ENCODE measurements at regions not wholly inside any gene's neighbourhood (a gene's known extent, or its start where the extent isn't known, plus 50 kb on each side); places are given as distances from the start of the nearest gene placed in this dataset.
"Not testable (repeated sequence)": the region's sequence is repeated elsewhere in the genome, so short reads cannot be mapped to it uniquely, and the experiment has no call there.

DNA sequence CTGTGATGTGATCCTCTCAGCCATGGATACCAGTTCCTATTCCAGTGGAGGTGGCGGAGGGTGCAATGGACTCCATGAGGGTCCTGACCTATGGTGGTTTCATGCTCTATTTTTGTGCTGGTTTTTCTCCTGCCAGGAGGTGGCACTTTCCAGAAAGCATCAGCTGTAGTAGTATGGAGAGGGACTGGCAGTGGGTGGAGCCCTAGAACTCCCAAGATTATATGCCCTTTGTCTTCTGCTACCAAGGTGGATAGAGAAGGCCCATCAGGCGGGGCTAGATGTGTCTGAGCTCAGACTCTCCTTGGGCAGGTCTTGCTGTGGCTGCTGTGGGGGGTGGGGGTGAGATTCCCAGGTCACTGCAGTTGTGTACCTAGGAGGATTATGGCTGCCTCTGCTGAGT, 104.5 kb upstream of the S1PR3 start:
- DNase-seq: not testable (repeated sequence)

GRCh38 chr9:88889386-88889785, 101.9 kb upstream of the S1PR3 start:
- DNase-seq: no peak

GRCh38 chr9:88890546-88890945, 100.7 kb upstream of the S1PR3 start:
- DNase-seq: no peak

GRCh38 chr9:88891040-88891439, 100.2 kb upstream of the S1PR3 start:
- no peak for DNase-seq

- no peak for DNase-seq
Measured at GRCh38 chr9:88892724-88893123, 98.5 kb upstream of the S1PR3 start.

DNA sequence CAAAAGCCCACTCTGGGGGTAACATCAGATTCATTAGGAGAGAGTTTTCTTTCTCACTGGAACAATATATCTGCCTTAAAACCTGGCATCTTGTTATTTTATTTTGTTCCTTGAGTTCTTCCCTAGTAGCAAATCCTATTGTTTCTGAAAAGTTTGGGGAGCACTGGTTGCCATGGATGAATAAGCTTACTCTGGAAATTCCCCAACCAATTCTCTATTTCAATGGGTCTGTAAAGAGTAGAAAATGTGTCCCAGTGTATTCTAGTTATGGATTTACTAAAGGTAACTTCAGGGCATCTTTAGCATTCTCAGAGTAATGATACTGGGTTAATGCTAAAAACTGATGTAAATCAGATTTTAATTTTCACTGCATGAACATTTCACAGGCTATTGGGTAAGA, 94.2 kb upstream of the S1PR3 start:
- DNase-seq: no peak

- no peak for DNase-seq
Measured at GRCh38 chr9:88898039-88898720, 93.1 kb upstream of the S1PR3 start.

- no peak for DNase-seq
Measured at GRCh38 chr9:88905506-88905905, 85.8 kb upstream of the S1PR3 start.

DNA sequence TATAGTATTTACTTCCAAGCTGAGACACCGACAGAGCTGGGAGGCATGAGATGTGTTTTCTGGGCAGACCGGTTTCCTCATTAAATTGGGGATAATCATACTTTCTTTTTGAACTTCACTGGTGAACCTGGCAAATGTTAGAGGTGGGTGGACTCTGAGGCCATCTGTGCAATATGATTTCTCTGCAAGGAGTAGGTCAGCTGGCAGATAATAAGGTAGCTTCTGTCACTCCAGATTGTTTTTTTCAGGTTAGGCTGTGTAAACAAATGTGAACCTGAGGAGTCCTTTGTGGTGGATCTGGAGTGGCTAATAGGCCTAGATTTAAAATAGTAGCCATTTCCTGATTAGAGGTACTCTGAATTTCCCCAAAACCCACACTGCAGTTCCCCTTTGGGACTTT, 75.4 kb upstream of the S1PR3 start:
- DNase-seq: no peak

DNA sequence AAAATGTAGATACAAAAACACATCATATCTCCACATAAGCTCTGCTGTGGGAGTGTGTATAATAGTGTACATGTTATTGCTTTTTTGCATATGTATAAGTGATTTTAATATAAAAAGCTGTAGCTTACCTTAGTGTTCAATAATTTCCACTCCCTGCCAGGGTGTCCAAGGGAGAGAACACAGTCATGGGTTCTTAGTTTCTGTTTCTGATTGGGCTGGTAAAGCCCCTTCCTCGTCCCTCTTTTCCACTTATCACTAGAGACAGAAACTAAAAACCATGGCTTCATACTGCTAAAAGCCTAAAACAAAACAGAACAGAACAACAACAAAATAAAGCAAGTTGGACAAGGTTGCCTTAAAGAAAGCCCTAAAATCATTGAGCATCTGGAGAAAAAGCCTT, 74.4 kb upstream of the S1PR3 start:
- DNase-seq: no peak

DNA sequence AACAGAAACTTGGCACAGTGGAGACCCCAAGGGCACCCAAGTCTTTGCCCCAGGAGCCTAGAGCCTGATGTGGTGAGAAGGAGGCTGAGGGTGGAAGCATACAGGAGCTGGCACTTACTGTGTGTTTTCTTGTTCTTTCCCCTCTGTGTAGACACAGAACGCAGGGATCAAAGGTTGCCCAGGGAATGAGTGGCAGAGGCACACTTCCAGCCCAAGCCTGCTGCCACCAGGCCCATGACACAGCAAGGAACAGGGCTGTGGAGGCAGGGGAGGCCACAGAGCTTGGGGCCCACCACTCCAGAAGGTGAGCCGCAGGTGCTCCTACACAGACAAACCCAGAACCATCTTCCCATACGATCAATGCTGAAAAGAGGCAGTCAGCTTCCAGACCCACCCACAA, 73.9 kb upstream of the S1PR3 start:
- DNase-seq: no peak

DNA sequence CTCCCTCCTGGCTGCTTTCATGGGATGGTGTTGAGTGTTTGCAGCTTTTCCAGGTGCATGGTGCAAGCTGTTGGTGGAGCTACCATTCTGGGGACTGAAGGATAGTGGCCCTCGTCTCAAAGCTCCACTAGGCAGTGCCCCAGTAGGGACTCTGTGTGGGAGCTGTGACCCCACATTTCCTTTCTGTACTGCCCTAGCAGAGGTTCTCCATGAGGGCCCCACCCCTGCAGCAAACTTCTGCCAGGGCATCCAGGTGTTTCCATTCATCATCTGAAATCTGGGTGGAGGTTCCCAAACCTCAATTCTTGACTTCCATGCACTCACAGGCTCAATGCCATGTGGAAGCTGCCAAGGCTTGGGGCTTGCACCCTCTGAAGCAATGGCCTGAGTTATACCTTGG, 72.7 kb upstream of the S1PR3 start:
- not testable (repeated sequence) for DNase-seq

DNA sequence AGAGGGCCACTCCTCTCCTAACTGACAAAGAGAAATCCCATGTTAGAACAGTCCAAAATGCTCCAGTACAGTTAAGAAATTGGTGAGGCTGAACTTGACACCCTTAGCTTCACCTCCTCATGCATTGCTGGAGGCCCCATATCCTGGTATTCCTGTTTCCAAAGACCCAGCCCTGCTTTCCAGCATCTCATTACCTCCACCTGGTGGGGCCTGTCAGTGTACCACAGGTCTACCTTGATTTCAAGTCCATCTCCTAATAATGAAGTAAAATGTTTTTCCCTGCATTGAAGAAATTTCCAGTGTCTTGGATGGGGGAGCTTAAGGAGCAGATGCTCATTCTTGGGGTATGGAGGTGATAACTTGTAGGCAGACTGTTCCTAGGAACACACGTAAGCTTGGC, 70.6 kb upstream of the S1PR3 start:
- no peak for DNase-seq

GRCh38 chr9:88922091-88922490, 69.2 kb upstream of the S1PR3 start:
- no peak for DNase-seq

DNA sequence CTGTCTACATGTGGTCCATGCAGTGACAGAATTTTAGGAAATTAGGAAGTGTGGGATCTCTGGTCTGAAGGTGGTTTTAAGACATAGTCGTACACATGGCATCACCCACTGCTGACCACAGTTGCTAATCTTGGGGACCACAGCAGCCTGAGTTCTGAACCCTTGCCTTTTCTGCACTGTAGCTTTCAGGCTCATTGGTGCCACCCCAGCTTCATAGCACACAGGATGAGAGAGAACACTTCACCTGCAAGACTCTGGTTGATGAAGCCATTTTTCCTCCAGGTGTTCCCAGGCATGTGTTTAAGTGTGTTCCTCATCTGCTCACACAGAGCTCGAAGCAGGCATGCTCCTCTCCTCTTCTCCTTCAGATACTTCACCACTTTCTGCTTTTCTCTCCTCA, 68.2 kb upstream of the S1PR3 start:
- no peak for DNase-seq

GRCh38 chr9:88923653-88924288, 67.5 kb upstream of the S1PR3 start:
- no peak for DNase-seq

GRCh38 chr9:88925481-88925880, 65.8 kb upstream of the S1PR3 start:
- no peak for DNase-seq

- DNase-seq: no peak
Measured at GRCh38 chr9:88926781-88927505, 64.3 kb upstream of the S1PR3 start.

DNA sequence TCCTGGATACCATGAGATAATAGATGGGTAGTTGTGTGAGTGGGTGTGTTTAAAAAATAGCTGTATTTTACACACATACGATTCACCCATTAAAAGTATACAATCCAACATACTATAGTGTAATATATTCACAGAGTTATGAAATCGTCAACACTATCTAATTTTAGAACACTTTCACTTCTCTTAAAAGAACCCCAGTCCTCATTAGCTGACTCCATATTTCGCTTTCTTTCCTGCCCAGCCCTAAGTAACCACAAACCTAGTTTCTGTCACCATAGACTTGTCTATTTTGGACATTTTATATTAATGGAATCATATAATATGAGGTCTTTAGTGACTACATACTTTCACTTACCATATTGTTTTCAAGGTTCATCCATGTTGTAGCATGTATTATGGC, 63.8 kb upstream of the S1PR3 start:
- no peak for DNase-seq

GRCh38 chr9:88930716-88931115, 60.6 kb upstream of the S1PR3 start:
- no peak for DNase-seq

DNA sequence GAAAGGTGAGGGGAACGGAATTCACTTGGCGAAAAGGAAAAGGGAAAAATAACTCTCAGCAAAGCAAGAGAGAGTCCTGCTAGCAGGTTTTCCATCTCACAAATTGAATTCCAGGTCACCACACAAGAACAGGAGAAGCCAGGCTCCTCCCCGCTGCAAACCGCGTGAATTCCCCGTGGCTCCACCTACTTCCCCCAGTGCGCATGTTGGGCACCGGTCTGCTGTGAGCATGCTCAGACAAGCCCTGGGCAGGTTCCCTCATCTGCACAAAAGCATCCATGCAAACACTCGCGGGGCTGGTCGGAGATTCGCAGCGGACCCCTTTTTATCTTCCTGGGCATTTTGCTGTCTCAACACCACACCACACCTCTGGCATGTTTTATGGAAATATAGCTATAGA, 58.5 kb upstream of the S1PR3 start:
- DNase-seq: peak; percentile 41

DNA sequence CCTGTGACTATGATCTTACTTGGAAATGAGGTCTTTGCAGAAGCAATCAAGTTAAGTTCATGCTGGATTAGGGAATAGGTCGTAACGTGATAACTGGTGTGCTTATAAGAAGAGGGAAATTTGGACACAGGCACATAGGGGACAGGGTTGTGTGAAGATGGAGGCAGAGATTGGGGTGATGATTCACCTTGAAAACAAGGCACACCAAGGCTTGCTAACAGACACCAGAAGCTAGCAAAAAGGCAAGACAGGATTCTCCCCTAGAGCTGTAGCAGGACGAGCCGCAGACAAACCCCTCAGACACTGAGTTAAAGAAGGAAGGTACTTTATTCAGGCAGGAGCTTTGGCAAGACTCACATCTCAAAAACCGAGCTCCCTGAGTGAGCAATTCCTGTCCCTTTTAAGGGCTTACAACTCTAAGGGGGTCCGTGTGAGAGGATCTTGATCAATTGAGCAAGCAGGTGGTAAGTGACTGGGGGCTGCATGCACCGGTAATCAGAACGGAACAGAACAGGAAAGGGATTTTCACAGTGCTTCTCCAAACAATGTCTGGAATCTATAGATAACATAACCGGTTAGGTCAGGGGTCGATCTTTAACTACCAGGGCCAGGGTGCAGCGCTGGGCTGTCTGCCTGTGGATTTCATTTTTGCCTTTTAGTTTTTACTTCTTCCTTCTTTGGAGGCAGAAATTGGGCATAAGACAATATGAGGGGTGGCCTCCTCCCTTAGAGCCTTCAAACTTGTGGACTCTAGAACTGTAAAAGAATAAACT, 57.5 kb upstream of the S1PR3 start:
- DNase-seq: no peak

GRCh38 chr9:88934876-88935535, 56.3 kb upstream of the S1PR3 start:
- no peak for DNase-seq

Data from right hindlimb (tissue), 1 donor.